ENCODE measurements at regions not wholly inside any gene's neighbourhood (a gene's known extent, or its start where the extent isn't known, plus 50 kb on each side); places are given as distances from the start of the nearest gene placed in this dataset.
A peak's percentile ranks its signal among the peaks of the same experiment; 100 is the strongest.

GRCh38 chr10:105838392-105838791 lies 1197.3 kb downstream of the SORCS3 start:
- ChIA-PET POLR2A (no interaction called here), CTCF (no interaction called here)
- in situ Hi-C loops (cut with HindIII; ENCODE audit: low pct_unique_long_range_greater_than_20kb, low sequenced_read_pairs) (no loop called here), intact Hi-C loops (cut with micrococcal nuclease; ENCODE audit: unreplicated experiment) (no loop called here)
- ATAC-seq, result no peak
- Histone ChIP-seq H3K4me1 (ENCODE audit: control insufficient read depth, insufficient read depth, low read length) (peaks cover 4% of the 10 kb centered on the region; the same call in 1 of the 2 replicates), H3K4me3 (ENCODE audit: low read depth in 2 of 2, low read length in 2 of 2) (peak overlapping the region; percentile 41 to 47; a peak in 3 of 4 replicates), H3K27ac (ENCODE audit: low read length) (no peak overlapping the region), H3K9me3 (ENCODE audit: control insufficient read depth, insufficient read depth, low read depth, low read length) (no peaks in the 10 kb centered on the region), H3K27me3 (ENCODE audit: control insufficient read depth, insufficient read depth, low read length) (no peaks in the 10 kb centered on the region), H3K36me3 (ENCODE audit: control insufficient read depth, insufficient read depth, low read length) (no peaks in the 10 kb centered on the region)
- BruUV-seq (replicated peaks), result no TSS peak
- DNase-seq (ENCODE audit: low read depth, low spot score), result no peak
- no peak for TF ChIP-seq SIN3A (IDR thresholded peaks at IDR 0.05; ENCODE audit: borderline replicate concordance, insufficient read depth, low read depth, low read length)
- TF ChIP-seq POLR2AphosphoS5 (IDR thresholded peaks at IDR 0.05; ENCODE audit: low read depth, low read length), result no peak
- TF ChIP-seq REST (IDR thresholded peaks at IDR 0.05; ENCODE audit: insufficient read depth in 1 of 2, low read depth in 2 of 2, low read length in 1 of 2), result no peak
- TF ChIP-seq CTCF (IDR thresholded peaks at IDR 0.05), result no peak
- no peak for TF ChIP-seq TCF7L2 (IDR thresholded peaks at IDR 0.05; ENCODE audit: low read depth, low read length)

GRCh38 chr10:105837951-105838350 lies 1196.9 kb downstream of the SORCS3 start:
- ChIA-PET POLR2A (no interaction called here), CTCF (no interaction called here)
- H3K27me3 ChIP-seq (ENCODE audit: control insufficient read depth, insufficient read depth, low read length), result no peaks in the 10 kb centered on the region
- in situ Hi-C loops (cut with HindIII; ENCODE audit: low pct_unique_long_range_greater_than_20kb, low sequenced_read_pairs) (no loop called here), intact Hi-C loops (cut with micrococcal nuclease; ENCODE audit: unreplicated experiment) (no loop called here)
- DNase-seq (ENCODE audit: low read depth, low spot score), result no peak
- H3K9me3 ChIP-seq (ENCODE audit: control insufficient read depth, insufficient read depth, low read depth, low read length), result no peaks in the 10 kb centered on the region
- H3K27ac ChIP-seq (ENCODE audit: low read length), result no peak overlapping the region
- no peaks in the 10 kb centered on the region for H3K36me3 ChIP-seq (ENCODE audit: control insufficient read depth, insufficient read depth, low read length)
- peaks cover 4% of the 10 kb centered on the region; the same call in 1 of the 2 replicates for H3K4me1 ChIP-seq (ENCODE audit: control insufficient read depth, insufficient read depth, low read length)
- BruUV-seq (replicated peaks), result no TSS peak
- peak overlapping the region; percentile 41 to 47 for H3K4me3 ChIP-seq (ENCODE audit: low read depth in 2 of 2, low read length in 2 of 2)
- TF ChIP-seq POLR2AphosphoS5 (IDR thresholded peaks at IDR 0.05; ENCODE audit: low read depth, low read length), result no peak
- no peak for TF ChIP-seq SIN3A (IDR thresholded peaks at IDR 0.05; ENCODE audit: borderline replicate concordance, insufficient read depth, low read depth, low read length)
- TF ChIP-seq CTCF (IDR thresholded peaks at IDR 0.05), result no peak
- no peak for TF ChIP-seq REST (IDR thresholded peaks at IDR 0.05; ENCODE audit: insufficient read depth in 1 of 2, low read depth in 2 of 2, low read length in 1 of 2)
- TF ChIP-seq TCF7L2 (IDR thresholded peaks at IDR 0.05; ENCODE audit: low read depth, low read length), result no peak
- ATAC-seq, result peak; percentile 73

All from Panc1 (cell line).